GM12878 (cell line): ENCODE measurements at regions not wholly inside any gene's neighbourhood (a gene's known extent, or its start where the extent isn't known, plus 50 kb on each side); places are given as distances from the start of the nearest gene placed in this dataset.

Experiments used
- ATAC-seq: fragments of 200-7000 bp; cut with Tn5 transposase; 3 replicates; pipeline ENCODE4 v1.9.1; 2020; ENCODE audit warnings: mild to moderate bottlenecking, moderate library complexity
- BruUV-seq: library from RNA; stranded (reverse); fragments of 400-500 nt; replicated peaks from 2 replicates; lab custom pipeline; 2021; lab: Mats Ljungman, UMichigan
- CTCF ChIA-PET: fragments of 300-600 bp; sonication (Branson Sonifier 250); formaldehyde crosslinking; extraction: SDS; loops from one replicate; lab custom pipeline; 2021; ENCODE audit warnings: inconsistent platforms; lab: Yijun Ruan, JAX
- POLR2A ChIA-PET: fragments of 350-600 bp; formaldehyde crosslinking; extraction: SDS; loops from one replicate; lab custom pipeline; 2021; ENCODE audit warnings: inconsistent platforms; lab: Charles Lee
- RAD21 ChIA-PET: fragments of 300-600 bp; sonication (Branson Sonifier 250); formaldehyde crosslinking; loops from one replicate; lab custom pipeline; 2023; ENCODE audit warnings: antibody characterized with exemption; ENCODE audit not compliant: unreplicated experiment; lab: Charles Lee
- SMC1A ChIA-PET: fragments of 300-600 bp; sonication (Branson Sonifier 250); formaldehyde crosslinking; loops from one replicate; lab custom pipeline; 2023; ENCODE audit not compliant: unreplicated experiment, uncharacterized antibody; lab: Charles Lee
- DNase-seq: peaks from one replicate; pipeline ENCODE4 v3.0.0-alpha.2; 2011; ENCODE audit warnings: low read depth, low spot score
- FAIRE-seq: peaks from 3 replicates; lab custom pipeline; 2011; peaks lifted over from hg19 to GRCh38; lab: Jason Lieb, UNC
- H2AFZ ChIP-seq: 2 replicates; pipeline ENCODE4 v1.6.0; 2011; ENCODE audit warnings: low read depth, low read length, control low read depth; ENCODE audit not compliant: control insufficient read depth
- H3K27ac ChIP-seq: 2 replicates; pipeline ENCODE4 v1.5.1; 2011; ENCODE audit warnings: control low read depth; ENCODE audit not compliant: control insufficient read depth, insufficient read depth
- H3K27me3 ChIP-seq, 2 experiments: replicated peaks in 1 of 2; 2 replicates each; pipeline versions ENCODE4 v1.6.0 to v1.6.1; 2011; ENCODE audit warnings: low read length in 1 of 2; ENCODE audit not compliant: control insufficient read depth in 2 of 2, insufficient read depth in 2 of 2
- H3K36me3 ChIP-seq, 2 experiments: 2 replicates each; pipeline ENCODE4 v1.5.1; 2011; ENCODE audit warnings: low read length in 1 of 2; ENCODE audit not compliant: control insufficient read depth in 2 of 2, insufficient read depth in 2 of 2
- H3K4me1 ChIP-seq: 2 replicates; pipeline ENCODE4 v1.6.1; 2011; ENCODE audit warnings: mild to moderate bottlenecking, low read length, moderate library complexity, mixed read lengths; ENCODE audit not compliant: control insufficient read depth, insufficient read depth
- H3K4me2 ChIP-seq: 2 replicates; pipeline ENCODE4 v1.6.0; 2011; ENCODE audit warnings: control low read depth; ENCODE audit not compliant: control insufficient read depth, insufficient read depth
- H3K4me3 ChIP-seq: fragments of 200-600 bp; sonication (generic); 2 replicates; pipeline ENCODE4 v1.5.1; 2016
- H3K79me2 ChIP-seq: 2 replicates; pipeline ENCODE4 v1.6.0; 2011; ENCODE audit warnings: low read length; ENCODE audit not compliant: control insufficient read depth, insufficient read depth
- H3K9ac ChIP-seq: 2 replicates; pipeline ENCODE4 v1.8.0; 2011; ENCODE audit warnings: low read length, control low read depth, mixed read lengths; ENCODE audit not compliant: control insufficient read depth, insufficient read depth
- H3K9me3 ChIP-seq: replicated peaks from 3 replicates; pipeline ENCODE4 v1.5.1; 2011; ENCODE audit warnings: mild to moderate bottlenecking, low read length; ENCODE audit not compliant: control insufficient read depth, insufficient read depth
- H4K20me1 ChIP-seq: 2 replicates; pipeline ENCODE4 v1.6.0; 2011; ENCODE audit not compliant: control insufficient read depth, insufficient read depth
- BCL3 ChIP-seq: IDR thresholded peaks from 2 replicates; pipeline ENCODE4 v1.6.1; 2011; ENCODE audit warnings: borderline replicate concordance, low read depth, mild to moderate bottlenecking, moderate library complexity, low read length; ENCODE audit not compliant: insufficient read depth, poor library complexity, severe bottlenecking
- FOS ChIP-seq: IDR thresholded peaks from 3 replicates; pipeline ENCODE4 v1.6.1; 2011; ENCODE audit warnings: borderline replicate concordance; ENCODE audit not compliant: insufficient read length; ENCODE audit errors: extremely low read depth
- NR2C1 ChIP-seq: fragments of 450-650 bp; IDR thresholded peaks from 2 replicates; pipeline ENCODE4 v1.6.1; 2017; ENCODE audit warnings: antibody characterized with exemption, mild to moderate bottlenecking, moderate library complexity
- POLR2AphosphoS5 ChIP-seq: IDR thresholded peaks from 2 replicates; pipeline ENCODE4 v1.6.1; 2011; ENCODE audit warnings: mild to moderate bottlenecking, low read length, inconsistent platforms
- SMAD5 ChIP-seq: IDR thresholded peaks from 2 replicates; pipeline ENCODE4 v1.6.1; 2016; ENCODE audit warnings: antibody characterized with exemption, low read depth
- TBL1XR1 ChIP-seq: IDR thresholded peaks from 2 replicates; pipeline ENCODE4 v1.6.1; 2012; ENCODE audit warnings: low read depth, low read length, improper control_type of control experiment
- WGBS: methylation state at CpG from one replicate; pipeline ENCODE4 v1.1.6; 2016; ENCODE audit warnings: low lambda C conversion rate; ENCODE audit not compliant: insufficient replicate concordance, insufficient coverage; ENCODE audit errors: missing lambda C conversion rate; 5-methylcytosine and 5-hydroxymethylcytosine counted together
- in situ Hi-C: fragments of 300-500 bp; cut with MboI; formaldehyde crosslinking; loops from 9 replicates; pipeline ENCODE4 v1.14.3; 2018; ENCODE audit warnings: mixed read lengths
- intact Hi-C: fragments of 100-400 bp; cut with micrococcal nuclease; formaldehyde crosslinking; loops from one replicate; pipeline ENCODE4 v1.14.2; 2022; ENCODE audit not compliant: unreplicated experiment

DNA sequence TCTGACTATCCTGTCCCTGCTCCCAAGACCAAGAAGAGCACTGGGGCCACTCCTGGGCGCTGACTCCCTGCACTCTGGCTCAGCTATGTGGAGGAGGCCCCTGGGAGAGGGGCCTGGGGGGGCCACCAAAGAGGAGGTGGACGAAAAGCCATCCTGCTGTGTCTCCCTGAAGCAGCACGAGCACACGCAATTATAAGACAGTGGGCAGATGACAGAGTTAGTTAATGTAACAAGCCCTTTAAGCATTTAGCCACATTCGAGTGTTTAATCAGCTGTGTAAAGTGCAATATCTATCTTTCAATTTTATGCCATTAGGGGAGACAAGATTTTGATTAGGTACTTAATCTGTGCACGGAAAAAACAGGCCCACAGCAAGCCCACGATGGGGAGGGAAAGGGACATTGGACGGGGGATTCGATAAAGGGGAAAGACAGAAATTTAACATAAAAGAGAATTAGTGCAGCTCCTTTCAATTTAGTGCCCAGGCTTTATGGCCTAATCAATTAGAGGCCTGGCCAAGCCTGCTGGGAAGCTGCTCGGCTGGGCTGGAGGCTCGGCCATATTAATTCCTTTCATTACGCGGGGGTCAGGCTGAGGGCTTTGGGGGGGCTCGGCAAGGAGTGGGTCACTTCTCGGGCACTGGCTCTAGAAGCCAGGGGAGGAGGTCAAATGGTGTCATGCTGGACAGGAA, 286.2 kb downstream of the DHX35 start:
- Histone ChIP-seq H3K27me3 (no peaks in the 10 kb centered on the region; a peak in 2 of 4 replicates), H3K9me3 (no peaks in the 10 kb centered on the region; the same call in 2 of the 3 replicates), H3K9ac (no peak overlapping the region), H3K4me1 (no peaks in the 10 kb centered on the region), H3K4me2 (no peak overlapping the region), H4K20me1 (no peaks in the 10 kb centered on the region), H3K27ac (no peak overlapping the region), H3K36me3 (no peaks in the 10 kb centered on the region), H3K79me2 (no peaks in the 10 kb centered on the region), H2AFZ (no peak overlapping the region), H3K4me3 (no peak overlapping the region)
- POLR2A ChIA-PET, result no interaction called here
- no TSS peak for BruUV-seq
- 26% methylated on average over 15 of the region's 15 CpGs for WGBS
- TF ChIP-seq NR2C1 (no peak), BCL3 (no peak), FOS (no peak), POLR2AphosphoS5 (no peak), TBL1XR1 (no peak), SMAD5 (no peak)
- ATAC-seq (no peak), DNase-seq (no peak), FAIRE-seq (no peak)
- in situ Hi-C loops, result no loop called here
- CTCF ChIA-PET, result interaction anchor here (1.2 kb wide), 1 partner anchor 20 kb away, joined by 3 read pairs; no protein-coding TSS in a partner anchor
- SMC1A ChIA-PET, result no interaction called here
- intact Hi-C loops, result no loop called here
- RAD21 ChIA-PET, result no interaction called here
